Liver (tissue), 7 donors: ENCODE measurements at regions not wholly inside any gene's neighbourhood (a gene's known extent, or its start where the extent isn't known, plus 50 kb on each side); places are given as distances from the start of the nearest gene placed in this dataset.

Experiments used
- DNase-seq: peaks from one replicate; pipeline ENCODE4 v3.0.0-alpha.2; 2017; ENCODE audit warnings: low spot score
- H3K27ac ChIP-seq, 2 donors: one replicate each; pipeline ENCODE4 v1.7.0; 2013; ENCODE audit warnings: inconsistent platforms in 2 of 2, low read length in 2 of 2, control low read depth in 1 of 2, low read depth in 1 of 2, mild to moderate bottlenecking in 1 of 2
- H3K27me3 ChIP-seq, 4 donors: one replicate each; pipeline versions ENCODE4 v1.6.1 to v1.7.0; 2013; ENCODE audit warnings: low read length in 3 of 4, inconsistent platforms in 1 of 4, mild to moderate bottlenecking in 1 of 4, moderate library complexity in 1 of 4; ENCODE audit not compliant: control insufficient read depth in 4 of 4, insufficient read depth in 4 of 4
- H3K36me3 ChIP-seq, 4 donors: one replicate each; pipeline versions ENCODE4 v1.6.1 to v1.7.0; 2013; ENCODE audit warnings: low read length in 3 of 4, mild to moderate bottlenecking in 3 of 4, low read depth in 1 of 4, moderate library complexity in 1 of 4; ENCODE audit not compliant: control insufficient read depth in 4 of 4, insufficient read depth in 3 of 4
- H3K4me1 ChIP-seq, 4 donors: one replicate each; pipeline versions ENCODE4 v1.6.1 to v1.7.0; 2013; ENCODE audit warnings: low read length in 3 of 4, mild to moderate bottlenecking in 3 of 4, moderate library complexity in 1 of 4; ENCODE audit not compliant: control insufficient read depth in 4 of 4, insufficient read depth in 4 of 4
- H3K4me3 ChIP-seq, 3 donors: one replicate each; pipeline versions ENCODE4 v1.6.1 to v1.7.0; 2013; ENCODE audit warnings: low read length in 3 of 3, control low read depth in 1 of 3, low read depth in 1 of 3, mild to moderate bottlenecking in 1 of 3
- H3K9ac ChIP-seq, 2 donors: one replicate each; pipeline ENCODE4 v1.7.0; 2013; ENCODE audit warnings: low read length in 2 of 2, mild to moderate bottlenecking in 2 of 2, moderate library complexity in 2 of 2, control low read depth in 1 of 2, low read depth in 1 of 2
- H3K9me3 ChIP-seq, 4 donors: one replicate each; pipeline versions ENCODE4 v1.6.1 to v1.7.0; 2013; ENCODE audit warnings: low read length in 3 of 4; ENCODE audit not compliant: control insufficient read depth in 4 of 4
- FOXA1 ChIP-seq: IDR thresholded peaks from 2 replicates; pipeline ENCODE4 v1.6.1; 2016; ENCODE audit warnings: antibody characterized with exemption
- FOXA2 ChIP-seq: IDR thresholded peaks from 2 replicates; pipeline ENCODE4 v1.6.1; 2016; ENCODE audit warnings: antibody characterized with exemption
- HNF4G ChIP-seq: IDR thresholded peaks from 2 replicates; pipeline ENCODE4 v1.6.1; 2016; ENCODE audit warnings: antibody characterized with exemption
- MAX ChIP-seq: IDR thresholded peaks from 2 replicates; pipeline ENCODE4 v1.6.1; 2016; ENCODE audit warnings: antibody characterized with exemption
- NR2F2 ChIP-seq: IDR thresholded peaks from 2 replicates; pipeline ENCODE4 v1.6.1; 2016; ENCODE audit warnings: antibody characterized with exemption
- REST ChIP-seq: IDR thresholded peaks from 2 replicates; pipeline ENCODE4 v1.6.1; 2016; ENCODE audit warnings: antibody characterized with exemption, mild to moderate bottlenecking
- SP1 ChIP-seq: IDR thresholded peaks from 2 replicates; pipeline ENCODE4 v1.6.1; 2018; ENCODE audit warnings: antibody characterized with exemption, mild to moderate bottlenecking
- TAF1 ChIP-seq: conservative IDR thresholded peaks from 2 replicates; pipeline ENCODE4 v1.6.1; 2016; ENCODE audit warnings: antibody characterized with exemption, mild to moderate bottlenecking
- ZBTB33 ChIP-seq: IDR thresholded peaks from 2 replicates; pipeline ENCODE4 v1.6.1; 2016; ENCODE audit warnings: antibody characterized with exemption
- WGBS: extraction: QIAGEN DNeasy Blood & Tissue Kit; methylation state at CpG from one replicate; pipeline ENCODE4 v1.1.7; 2013; 5-methylcytosine and 5-hydroxymethylcytosine counted together
- donor health status: healthy.
- donor health status: healthy.
- donor health status: healthy.
- donor health status: healthy.

- no peak overlapping the region for H3K27ac ChIP-seq
- 78% methylated on average over 3 of the region's 3 CpGs for WGBS
- no peak for TF ChIP-seq TAF1
- no peak for TF ChIP-seq ZBTB33
- no peaks in the 10 kb centered on the region for H3K27me3 ChIP-seq
- no peaks in the 10 kb centered on the region for H3K4me1 ChIP-seq
- H3K9me3 ChIP-seq, result no peaks in the 10 kb centered on the region
- no peak overlapping the region for H3K9ac ChIP-seq
- no peak for DNase-seq
- H3K4me3 ChIP-seq, result no peak overlapping the region
- H3K36me3 ChIP-seq, result no peaks in the 10 kb centered on the region
These were observed 631.6 kb downstream of the TECRL start for GRCh38 chr4:63777601-63778000.

- Histone ChIP-seq H3K4me1 (no peaks in the 10 kb centered on the region), H3K4me3 (no peak overlapping the region), H3K36me3 (no peaks in the 10 kb centered on the region), H3K9me3 (no peaks in the 10 kb centered on the region), H3K27me3 (no peaks in the 10 kb centered on the region), H3K9ac (no peak overlapping the region), H3K27ac (no peak overlapping the region)
- WGBS, result 57% methylated on average over 4 of the region's 4 CpGs
- TF ChIP-seq HNF4G (no peak), REST (no peak), FOXA1 (no peak)
- DNase-seq, result no peak
These were observed 644.9 kb downstream of the TECRL start for GRCh38 chr4:63764400-63764799.

GRCh38 chr4:63757929-63758328, 651.3 kb downstream of the TECRL start:
- Histone ChIP-seq H3K27ac (no peak overlapping the region), H3K9ac (no peak overlapping the region), H3K36me3 (no peaks in the 10 kb centered on the region), H3K27me3 (no peaks in the 10 kb centered on the region), H3K9me3 (no peaks in the 10 kb centered on the region), H3K4me1 (no peaks in the 10 kb centered on the region), H3K4me3 (no peak overlapping the region)
- TF ChIP-seq FOXA1 (no peak), MAX (no peak), ZBTB33 (no peak), FOXA2 (no peak), SP1 (no peak), NR2F2 (no peak)
- WGBS, result 38% methylated on average over 2 of the region's 2 CpGs
- DNase-seq, result no peak
